ENCODE measurements at regions not wholly inside any gene's neighbourhood (a gene's known extent, or its start where the extent isn't known, plus 50 kb on each side); places are given as distances from the start of the nearest gene placed in this dataset.
A peak's percentile ranks its signal among the peaks of the same experiment; 100 is the strongest.

DNA sequence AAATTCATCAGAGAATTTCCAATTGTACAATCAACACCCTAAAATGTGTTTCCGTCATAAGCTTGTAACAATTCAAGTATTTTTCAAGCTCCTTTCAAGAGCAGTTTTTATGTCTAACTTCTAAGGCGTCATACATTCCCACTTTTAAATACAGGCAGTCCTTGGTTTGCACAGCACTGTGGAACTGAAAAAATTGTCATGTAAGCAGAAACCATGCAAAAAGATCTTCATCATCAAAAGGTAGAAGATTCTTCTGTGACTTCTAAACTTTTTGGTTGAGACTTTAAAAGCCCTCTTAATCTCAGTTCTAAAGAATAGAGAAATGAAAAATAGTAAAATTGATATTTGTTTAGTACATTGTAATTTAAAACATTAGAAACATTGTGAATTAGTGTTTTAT is 315.6 kb downstream of the TPBG start:
- no peak for DNase-seq

GRCh38 chr6:82680192-82680591 is 316.6 kb downstream of the TPBG start:
- no peak for DNase-seq

DNA sequence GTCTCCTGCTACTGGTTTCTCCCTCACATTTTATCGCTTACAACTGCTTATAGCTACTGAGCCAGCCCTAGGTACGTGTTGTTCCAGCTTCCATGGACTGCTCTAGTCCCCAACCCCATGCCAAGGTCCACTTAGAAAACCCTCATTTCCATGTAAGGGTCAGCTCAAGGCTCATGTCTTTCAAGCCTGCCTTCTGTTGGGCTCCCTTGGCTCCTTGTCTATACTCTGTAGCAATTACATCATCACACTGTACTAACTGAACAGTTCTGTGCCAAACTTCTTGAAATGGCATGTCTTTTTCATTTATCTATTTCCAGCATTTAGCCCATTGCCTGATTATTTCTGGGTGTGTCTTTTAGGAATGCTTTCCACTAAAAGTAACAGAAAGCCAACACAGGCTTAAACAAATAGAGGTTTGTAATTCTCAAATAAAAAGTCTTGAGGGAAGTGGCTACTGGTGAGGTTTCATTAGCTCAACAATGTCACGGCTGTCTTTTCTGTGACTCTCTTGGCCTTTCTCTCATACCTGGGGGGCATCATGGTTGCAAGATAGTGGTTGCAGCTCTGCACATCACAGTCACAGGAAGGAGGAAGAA is 317.6 kb downstream of the TPBG start:
- no peak for DNase-seq

DNA sequence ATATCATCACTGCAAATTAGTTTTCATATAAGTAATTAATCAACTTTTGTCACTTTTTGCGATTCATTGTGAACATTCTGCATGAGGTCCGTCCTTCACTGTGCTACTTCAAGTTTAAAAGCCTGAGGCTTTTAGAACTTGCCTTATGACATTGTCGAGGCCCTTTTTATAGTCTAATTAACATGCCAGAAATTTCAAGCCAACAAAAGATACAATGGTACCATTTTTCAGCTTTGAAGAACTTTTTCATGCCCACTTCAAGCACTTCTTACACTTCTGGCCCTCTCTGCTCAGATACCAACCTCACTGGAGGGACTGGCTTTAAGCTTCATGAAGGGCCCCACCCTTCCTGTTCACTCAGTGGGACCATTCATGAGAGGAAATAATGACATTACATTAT is 323.1 kb downstream of the TPBG start:
- no peak for DNase-seq

GRCh38 chr6:82687855-82688254 is 324.2 kb downstream of the TPBG start:
- no peak for DNase-seq

DNA sequence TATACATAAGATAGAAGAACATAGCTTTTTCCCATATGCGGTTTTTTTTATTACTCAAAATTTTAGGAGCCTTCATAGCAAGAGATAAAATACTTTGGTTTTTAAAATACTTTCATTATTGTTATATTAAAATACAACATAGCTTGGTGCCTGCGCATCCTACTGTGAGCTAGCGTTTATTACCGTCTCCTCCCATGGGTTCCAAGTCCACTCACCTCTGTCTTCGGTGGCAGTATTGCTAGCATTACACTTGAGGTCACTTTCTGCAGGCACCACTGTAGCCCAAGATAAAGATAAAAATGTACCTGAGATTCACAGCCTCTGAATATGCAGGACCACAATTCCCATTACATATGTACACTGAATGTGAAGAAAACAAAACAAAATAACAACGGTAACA is 326.7 kb downstream of the TPBG start:
- DNase-seq: no peak

DNA sequence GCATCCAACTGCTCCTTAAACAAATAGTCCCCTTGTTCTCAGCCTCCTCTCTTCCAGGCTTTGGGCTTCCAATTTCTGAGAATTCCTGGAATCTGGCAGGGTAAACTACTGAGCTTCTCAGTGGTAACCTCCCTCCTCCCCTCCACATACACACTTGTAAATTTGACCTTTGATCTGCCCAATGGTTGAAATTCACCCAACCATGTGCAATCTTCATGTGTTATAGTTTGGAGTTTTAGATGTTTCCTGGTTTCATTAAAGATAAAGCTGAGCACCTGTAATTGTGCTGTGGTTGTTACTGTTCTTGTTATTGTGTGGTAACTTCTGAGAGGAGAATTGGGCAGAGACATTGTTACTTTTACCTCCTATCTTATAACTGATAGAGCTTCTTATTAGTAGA is 328.4 kb downstream of the TPBG start:
- no peak for DNase-seq

DNA sequence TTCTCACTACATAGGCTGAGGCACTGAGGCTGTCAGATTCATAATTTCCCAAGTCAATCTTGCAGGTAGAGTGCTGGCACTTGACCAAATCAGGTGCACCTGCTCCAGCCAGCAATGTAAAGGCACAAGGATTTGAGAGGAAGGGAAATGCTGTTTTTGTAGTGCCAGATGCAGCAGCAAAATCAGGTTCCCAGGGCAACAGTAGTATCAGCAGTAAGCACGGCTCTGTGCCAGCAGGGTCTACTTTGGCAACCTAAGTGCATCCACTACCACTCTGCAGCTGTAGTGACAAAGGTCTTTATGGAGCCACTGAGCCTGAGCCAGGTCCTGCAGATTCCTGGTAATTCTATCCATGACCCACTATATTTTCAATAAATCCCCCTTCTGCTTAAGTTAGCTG is 329.5 kb downstream of the TPBG start:
- peak; percentile 84 to 97 for DNase-seq

GRCh38 chr6:82701341-82701740 is 337.7 kb downstream of the TPBG start:
- DNase-seq: no peak

- DNase-seq: no peak
These were observed 339.0 kb downstream of the TPBG start for GRCh38 chr6:82702574-82702973.

GRCh38 chr6:82703230-82703629 is 339.6 kb downstream of the TPBG start:
- DNase-seq: no peak

DNA sequence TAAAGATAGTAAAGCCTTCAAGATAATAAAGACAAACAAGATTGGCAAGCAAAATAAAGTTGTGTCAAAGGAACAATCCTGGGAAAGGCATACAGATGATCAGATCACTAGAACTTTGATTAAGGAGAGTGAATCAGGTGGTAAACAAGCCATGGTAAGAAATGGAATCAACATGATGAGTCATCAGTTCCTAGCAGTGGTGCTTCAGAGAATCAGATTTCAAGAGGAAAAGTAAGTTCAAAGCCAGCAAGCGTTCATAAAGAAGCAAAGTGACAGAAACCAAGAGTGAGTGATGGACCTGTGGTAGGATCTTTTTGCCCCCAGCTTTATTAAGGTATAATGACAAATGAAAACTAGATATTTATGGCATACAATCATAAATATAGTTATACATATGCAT is 340.4 kb downstream of the TPBG start:
- no peak for DNase-seq

GRCh38 chr6:82705579-82705978 is 342.0 kb downstream of the TPBG start:
- DNase-seq: no peak

DNA sequence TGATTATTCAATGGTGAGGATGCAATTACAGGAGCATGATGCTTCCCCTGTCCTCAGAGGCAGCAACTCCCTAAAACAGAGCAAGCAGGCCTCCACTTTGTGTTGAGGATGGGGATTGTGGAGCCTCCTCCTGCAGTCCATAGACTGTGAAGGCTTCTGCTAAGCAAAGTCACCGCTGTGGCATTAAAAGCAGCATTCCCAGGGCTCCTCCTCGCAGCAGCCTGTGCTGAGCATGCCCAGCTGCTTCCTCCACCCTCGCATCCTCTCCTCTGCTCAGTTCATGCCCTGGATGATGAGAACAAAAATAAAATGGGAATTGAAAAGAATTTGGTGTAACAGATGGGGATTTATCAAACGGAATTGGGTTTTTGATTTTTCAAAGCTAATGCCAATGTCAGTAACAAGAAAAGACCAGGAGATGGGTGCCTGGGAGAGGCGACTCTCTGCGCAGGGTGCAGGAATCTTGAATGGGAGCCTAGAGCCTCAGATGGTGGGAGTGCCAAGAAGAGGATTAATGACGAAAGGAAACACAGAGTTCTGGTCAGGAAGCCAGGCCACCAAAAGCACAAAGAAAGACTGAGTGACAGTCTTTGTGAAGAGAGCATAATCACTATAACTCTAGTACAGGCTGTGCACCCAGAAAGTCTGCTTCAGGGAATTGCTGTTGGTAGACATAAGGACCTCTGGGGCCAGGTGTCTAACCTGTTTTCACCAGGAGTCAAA is 347.6 kb downstream of the TPBG start:
- DNase-seq: no peak

DNA sequence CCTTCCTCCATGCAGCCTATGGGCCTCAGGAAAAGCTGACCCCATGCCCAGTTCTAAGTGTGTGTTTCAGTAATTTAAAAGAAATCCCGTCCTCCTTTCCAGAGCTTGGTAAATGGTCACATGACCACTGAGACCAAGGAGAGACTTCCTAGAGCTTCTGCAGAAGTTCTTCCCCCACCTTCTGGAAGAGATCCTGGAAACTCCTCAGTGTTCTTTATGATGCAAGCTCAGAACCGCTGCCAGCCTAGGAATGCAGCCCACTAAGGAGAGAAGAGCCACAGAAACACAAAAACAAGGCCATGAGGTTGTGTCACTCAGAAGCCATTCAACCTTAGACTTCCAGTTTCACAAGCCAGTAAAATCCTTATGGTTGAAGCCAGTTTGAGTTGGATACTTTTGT is 348.4 kb downstream of the TPBG start:
- DNase-seq: no peak

DNA sequence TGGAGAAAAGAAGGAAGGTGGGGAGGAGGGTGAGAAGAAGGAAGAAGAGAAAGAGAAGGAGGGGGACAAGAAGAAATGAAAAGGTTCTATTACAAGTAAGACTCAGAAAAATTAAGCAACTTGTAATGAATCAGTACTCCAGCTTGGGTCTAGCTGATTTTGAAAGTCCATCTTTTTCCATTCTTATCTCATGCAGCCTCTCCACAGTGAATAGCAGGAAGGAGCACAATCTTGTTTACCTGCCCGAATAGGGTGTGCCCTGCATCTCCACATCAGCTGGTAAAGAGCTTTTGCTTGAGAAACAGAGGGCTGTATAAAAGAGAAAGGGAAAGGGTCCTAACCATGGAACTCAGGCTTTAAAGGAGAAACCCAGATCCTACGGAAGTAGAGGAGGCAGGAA is 348.8 kb downstream of the TPBG start:
- DNase-seq: no peak

DNA sequence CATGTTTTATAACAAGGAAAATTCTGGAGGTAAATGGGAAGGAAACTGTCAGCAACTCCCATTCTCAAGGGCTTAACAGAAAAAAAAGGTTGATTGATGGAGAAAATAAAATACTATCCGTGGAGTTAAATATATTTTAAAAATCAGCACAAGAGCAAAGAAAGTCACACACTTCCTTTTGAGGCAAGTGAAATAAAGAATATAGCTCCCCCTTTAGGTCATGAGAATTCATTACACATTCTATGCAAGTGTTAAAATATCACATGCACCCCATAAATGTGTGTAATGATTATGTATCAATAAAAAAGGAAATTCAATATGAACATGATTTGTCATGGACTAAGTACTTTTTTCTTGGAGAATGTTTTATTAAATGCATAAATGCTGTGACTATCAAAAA is 349.2 kb downstream of the TPBG start:
- DNase-seq: no peak

DNA sequence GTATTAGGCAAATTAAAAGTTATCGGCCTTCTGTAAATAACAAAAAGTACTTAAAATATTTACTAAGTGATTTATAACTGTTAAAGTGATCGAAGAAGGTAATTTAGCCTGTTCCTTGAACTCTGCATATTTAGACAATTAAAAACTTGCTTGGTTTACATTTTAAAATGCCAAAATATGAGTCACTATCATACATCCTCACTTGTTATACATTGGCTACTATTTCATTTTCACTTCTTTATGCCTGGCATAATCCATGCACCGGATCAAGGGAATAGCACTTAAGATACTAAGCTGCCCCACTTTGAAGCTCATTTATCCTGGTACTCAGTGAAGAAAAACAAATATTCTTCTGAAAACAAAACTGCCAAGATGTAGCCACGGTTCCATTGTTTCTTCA is 344.6 kb downstream of the UBE3D start:
- DNase-seq: no peak

GRCh38 chr6:82735790-82736189 is 329.9 kb downstream of the UBE3D start:
- no peak for DNase-seq

- DNase-seq: no peak
These were observed 327.7 kb downstream of the UBE3D start for GRCh38 chr6:82737965-82738364.

DNA sequence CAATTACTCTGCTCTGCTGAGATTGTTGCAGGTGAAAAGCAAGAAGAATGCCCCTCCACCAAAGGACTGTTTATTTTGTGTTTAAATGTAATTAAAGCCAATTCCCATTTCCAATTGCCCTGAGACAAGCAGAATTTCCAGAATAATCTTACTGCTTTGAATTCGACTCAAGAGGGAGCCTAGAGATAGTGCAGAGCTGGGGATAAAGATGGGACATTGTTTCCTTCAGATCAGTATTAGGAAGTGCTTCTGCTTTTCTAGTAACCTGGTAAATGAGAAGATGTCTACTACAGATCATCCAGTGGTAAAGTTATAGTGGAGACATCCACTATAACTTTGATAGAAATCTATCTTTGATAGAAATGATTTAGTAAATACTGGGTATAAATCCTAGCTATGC is 326.9 kb downstream of the UBE3D start:
- peak in 1 of 2 experiments; percentile 33 for DNase-seq

DNA sequence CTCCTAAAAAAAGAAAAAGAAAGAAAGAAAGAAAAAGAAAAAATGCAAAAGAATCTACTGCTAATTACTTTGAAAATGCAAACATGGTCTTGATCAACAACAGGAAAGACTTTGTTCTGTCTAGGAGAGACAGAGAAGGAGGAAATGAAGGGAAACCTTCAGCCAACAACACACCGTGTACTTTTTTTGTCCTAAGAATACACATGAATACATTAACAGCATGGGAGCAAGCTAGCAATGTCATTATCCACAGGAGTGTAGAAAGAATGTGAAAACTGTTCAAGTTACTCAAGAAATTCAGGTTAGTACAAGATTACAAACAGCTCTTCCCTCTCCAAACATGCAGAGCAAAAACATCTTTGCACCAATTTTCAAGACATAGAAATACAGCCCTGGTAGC is 326.3 kb downstream of the UBE3D start:
- DNase-seq: no peak

- DNase-seq: no peak
These were observed 325.6 kb downstream of the UBE3D start for GRCh38 chr6:82740072-82740471.

GRCh38 chr6:82741325-82741995 is 324.2 kb downstream of the UBE3D start:
- DNase-seq: no peak

DNA sequence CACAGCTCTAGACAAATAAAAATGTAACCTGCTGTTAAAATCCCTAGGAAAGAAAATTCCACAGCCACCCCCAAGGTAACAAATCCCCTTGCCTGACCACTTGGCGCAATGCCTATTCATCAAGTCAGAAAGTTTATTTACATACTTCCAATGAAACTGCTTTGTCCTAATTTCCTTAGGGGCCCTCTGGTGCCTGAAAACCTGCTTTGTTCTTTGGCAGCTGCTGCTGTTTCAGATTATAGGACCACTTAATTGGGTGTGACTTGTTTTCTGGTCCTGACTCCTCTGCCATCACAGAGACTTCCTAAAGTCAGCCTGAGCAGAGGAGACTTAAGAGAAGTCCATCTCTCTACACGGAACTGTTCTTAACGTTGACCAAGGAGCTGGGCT is 323.6 kb downstream of the UBE3D start:
- peak in 1 of 2 experiments; percentile 27 for DNase-seq

Data from NCI-H2081 (cell line).